ENCODE measurements at regions not wholly inside any gene's neighbourhood (a gene's known extent, or its start where the extent isn't known, plus 50 kb on each side); places are given as distances from the start of the nearest gene placed in this dataset.

GRCh38 chr14:99327458-99328250 is 55.7 kb upstream of the BCL11B start:
- TF ChIP-seq CTCF (conservative IDR thresholded peaks at IDR 0.05; ENCODE audit: low read depth in 2 of 2) (no peak), POLR2AphosphoS5 (IDR thresholded peaks at IDR 0.05; ENCODE audit: low read depth) (no peak), EZH2 (IDR thresholded peaks at IDR 0.05; ENCODE audit: low read depth, unreplicated experiment) (no peak), EZH2phosphoT487 (IDR thresholded peaks at IDR 0.05; ENCODE audit: unreplicated experiment) (no peak), ZNF331 (CRISPR knock-in tag; IDR thresholded peaks at IDR 0.05; ENCODE audit: low read depth) (no peak), NANOG (IDR thresholded peaks at IDR 0.05; ENCODE audit: borderline replicate concordance) (no peak), CREB1 (CRISPR knock-in tag; IDR thresholded peaks at IDR 0.05; ENCODE audit: low read depth) (no peak), JUNB (IDR thresholded peaks at IDR 0.05; ENCODE audit: unreplicated experiment) (no peak), ZNF114 (CRISPR knock-in tag; IDR thresholded peaks at IDR 0.05) (no peak), STAT1 (IDR thresholded peaks at IDR 0.05; ENCODE audit: unreplicated experiment) (no peak), ETS1 (IDR thresholded peaks at IDR 0.05) (no peak)
- TF ChIP-seq, protein P1, sequence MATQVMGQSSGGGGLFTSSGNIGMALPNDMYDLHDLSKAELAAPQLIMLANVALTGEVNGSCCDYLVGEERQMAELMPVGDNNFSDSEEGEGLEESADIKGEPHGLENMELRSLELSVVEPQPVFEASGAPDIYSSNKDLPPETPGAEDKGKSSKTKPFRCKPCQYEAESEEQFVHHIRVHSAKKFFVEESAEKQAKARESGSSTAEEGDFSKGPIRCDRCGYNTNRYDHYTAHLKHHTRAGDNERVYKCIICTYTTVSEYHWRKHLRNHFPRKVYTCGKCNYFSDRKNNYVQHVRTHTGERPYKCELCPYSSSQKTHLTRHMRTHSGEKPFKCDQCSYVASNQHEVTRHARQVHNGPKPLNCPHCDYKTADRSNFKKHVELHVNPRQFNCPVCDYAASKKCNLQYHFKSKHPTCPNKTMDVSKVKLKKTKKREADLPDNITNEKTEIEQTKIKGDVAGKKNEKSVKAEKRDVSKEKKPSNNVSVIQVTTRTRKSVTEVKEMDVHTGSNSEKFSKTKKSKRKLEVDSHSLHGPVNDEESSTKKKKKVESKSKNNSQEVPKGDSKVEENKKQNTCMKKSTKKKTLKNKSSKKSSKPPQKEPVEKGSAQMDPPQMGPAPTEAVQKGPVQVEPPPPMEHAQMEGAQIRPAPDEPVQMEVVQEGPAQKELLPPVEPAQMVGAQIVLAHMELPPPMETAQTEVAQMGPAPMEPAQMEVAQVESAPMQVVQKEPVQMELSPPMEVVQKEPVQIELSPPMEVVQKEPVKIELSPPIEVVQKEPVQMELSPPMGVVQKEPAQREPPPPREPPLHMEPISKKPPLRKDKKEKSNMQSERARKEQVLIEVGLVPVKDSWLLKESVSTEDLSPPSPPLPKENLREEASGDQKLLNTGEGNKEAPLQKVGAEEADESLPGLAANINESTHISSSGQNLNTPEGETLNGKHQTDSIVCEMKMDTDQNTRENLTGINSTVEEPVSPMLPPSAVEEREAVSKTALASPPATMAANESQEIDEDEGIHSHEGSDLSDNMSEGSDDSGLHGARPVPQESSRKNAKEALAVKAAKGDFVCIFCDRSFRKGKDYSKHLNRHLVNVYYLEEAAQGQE (IDR thresholded peaks at IDR 0.05; ENCODE audit: unreplicated experiment) = no peak
- TF ChIP-seq, protein P2, sequence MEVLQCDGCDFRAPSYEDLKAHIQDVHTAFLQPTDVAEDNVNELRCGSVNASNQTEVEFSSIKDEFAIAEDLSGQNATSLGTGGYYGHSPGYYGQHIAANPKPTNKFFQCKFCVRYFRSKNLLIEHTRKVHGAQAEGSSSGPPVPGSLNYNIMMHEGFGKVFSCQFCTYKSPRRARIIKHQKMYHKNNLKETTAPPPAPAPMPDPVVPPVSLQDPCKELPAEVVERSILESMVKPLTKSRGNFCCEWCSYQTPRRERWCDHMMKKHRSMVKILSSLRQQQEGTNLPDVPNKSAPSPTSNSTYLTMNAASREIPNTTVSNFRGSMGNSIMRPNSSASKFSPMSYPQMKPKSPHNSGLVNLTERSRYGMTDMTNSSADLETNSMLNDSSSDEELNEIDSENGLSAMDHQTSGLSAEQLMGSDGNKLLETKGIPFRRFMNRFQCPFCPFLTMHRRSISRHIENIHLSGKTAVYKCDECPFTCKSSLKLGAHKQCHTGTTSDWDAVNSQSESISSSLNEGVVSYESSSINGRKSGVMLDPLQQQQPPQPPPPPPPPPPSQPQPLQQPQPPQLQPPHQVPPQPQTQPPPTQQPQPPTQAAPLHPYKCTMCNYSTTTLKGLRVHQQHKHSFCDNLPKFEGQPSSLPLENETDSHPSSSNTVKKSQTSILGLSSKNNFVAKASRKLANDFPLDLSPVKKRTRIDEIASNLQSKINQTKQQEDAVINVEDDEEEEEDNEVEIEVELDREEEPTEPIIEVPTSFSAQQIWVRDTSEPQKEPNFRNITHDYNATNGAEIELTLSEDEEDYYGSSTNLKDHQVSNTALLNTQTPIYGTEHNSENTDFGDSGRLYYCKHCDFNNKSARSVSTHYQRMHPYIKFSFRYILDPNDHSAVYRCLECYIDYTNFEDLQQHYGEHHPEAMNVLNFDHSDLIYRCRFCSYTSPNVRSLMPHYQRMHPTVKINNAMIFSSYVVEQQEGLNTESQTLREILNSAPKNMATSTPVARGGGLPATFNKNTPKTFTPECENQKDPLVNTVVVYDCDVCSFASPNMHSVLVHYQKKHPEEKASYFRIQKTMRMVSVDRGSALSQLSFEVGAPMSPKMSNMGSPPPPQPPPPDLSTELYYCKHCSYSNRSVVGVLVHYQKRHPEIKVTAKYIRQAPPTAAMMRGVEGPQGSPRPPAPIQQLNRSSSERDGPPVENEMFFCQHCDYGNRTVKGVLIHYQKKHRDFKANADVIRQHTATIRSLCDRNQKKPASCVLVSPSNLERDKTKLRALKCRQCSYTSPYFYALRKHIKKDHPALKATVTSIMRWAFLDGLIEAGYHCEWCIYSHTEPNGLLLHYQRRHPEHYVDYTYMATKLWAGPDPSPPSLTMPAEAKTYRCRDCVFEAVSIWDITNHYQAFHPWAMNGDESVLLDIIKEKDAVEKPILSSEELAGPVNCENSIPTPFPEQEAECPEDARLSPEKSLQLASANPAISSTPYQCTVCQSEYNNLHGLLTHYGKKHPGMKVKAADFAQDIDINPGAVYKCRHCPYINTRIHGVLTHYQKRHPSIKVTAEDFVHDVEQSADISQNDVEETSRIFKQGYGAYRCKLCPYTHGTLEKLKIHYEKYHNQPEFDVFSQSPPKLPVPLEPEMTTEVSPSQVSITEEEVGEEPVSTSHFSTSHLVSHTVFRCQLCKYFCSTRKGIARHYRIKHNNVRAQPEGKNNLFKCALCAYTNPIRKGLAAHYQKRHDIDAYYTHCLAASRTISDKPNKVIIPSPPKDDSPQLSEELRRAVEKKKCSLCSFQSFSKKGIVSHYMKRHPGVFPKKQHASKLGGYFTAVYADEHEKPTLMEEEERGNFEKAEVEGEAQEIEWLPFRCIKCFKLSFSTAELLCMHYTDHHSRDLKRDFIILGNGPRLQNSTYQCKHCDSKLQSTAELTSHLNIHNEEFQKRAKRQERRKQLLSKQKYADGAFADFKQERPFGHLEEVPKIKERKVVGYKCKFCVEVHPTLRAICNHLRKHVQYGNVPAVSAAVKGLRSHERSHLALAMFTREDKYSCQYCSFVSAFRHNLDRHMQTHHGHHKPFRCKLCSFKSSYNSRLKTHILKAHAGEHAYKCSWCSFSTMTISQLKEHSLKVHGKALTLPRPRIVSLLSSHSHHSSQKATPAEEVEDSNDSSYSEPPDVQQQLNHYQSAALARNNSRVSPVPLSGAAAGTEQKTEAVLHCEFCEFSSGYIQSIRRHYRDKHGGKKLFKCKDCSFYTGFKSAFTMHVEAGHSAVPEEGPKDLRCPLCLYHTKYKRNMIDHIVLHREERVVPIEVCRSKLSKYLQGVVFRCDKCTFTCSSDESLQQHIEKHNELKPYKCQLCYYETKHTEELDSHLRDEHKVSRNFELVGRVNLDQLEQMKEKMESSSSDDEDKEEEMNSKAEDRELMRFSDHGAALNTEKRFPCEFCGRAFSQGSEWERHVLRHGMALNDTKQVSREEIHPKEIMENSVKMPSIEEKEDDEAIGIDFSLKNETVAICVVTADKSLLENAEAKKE (CRISPR knock-in tag; IDR thresholded peaks at IDR 0.05) = no peak
